Brain microvascular endothelial cell (primary cell): ENCODE measurements at regions not wholly inside any gene's neighbourhood (a gene's known extent, or its start where the extent isn't known, plus 50 kb on each side); places are given as distances from the start of the nearest gene placed in this dataset.

Experiments used
- DNase-seq: peaks from one replicate; pipeline ENCODE4 v3.0.0-alpha.2; 2020
- H3K27ac ChIP-seq: fragments of 250-450 bp; sonication (Bioruptor Pico); 2 replicates; pipeline ENCODE4 v1.5.1; 2020; ENCODE audit warnings: mild to moderate bottlenecking, moderate library complexity
- H3K27me3 ChIP-seq: fragments of 250-450 bp; sonication (Bioruptor Pico); replicated peaks from 2 replicates; pipeline ENCODE4 v1.5.1; 2020; ENCODE audit warnings: mild to moderate bottlenecking
- H3K36me3 ChIP-seq: fragments of 250-450 bp; sonication (Bioruptor Pico); replicated peaks from 2 replicates; pipeline ENCODE4 v1.5.1; 2020; ENCODE audit warnings: mild to moderate bottlenecking
- H3K4me3 ChIP-seq: 2 replicates; pipeline ENCODE4 v1.5.1; 2011; ENCODE audit warnings: low read depth, mild to moderate bottlenecking, control low read depth, low read length, moderate library complexity
- CTCF ChIP-seq: IDR thresholded peaks from 2 replicates; pipeline ENCODE4 v1.5.1; 2011; ENCODE audit warnings: low read depth, mild to moderate bottlenecking, moderate library complexity, low read length, control low read depth, inconsistent platforms; ENCODE audit errors: missing control alignments
- in situ Hi-C: cut with HindIII; loops from 2 replicates; pipeline ENCODE4 v1.10.0; 2017; ENCODE audit warnings: low sequenced_read_pairs, low pct_ligation_motif_present

- Histone ChIP-seq H3K4me3 (no peak overlapping the region), H3K27ac (no peak overlapping the region), H3K36me3 (no peaks in the 10 kb centered on the region), H3K27me3 (no peaks in the 10 kb centered on the region)
- in situ Hi-C loops = no loop called here
- no peak for DNase-seq
- TF ChIP-seq CTCF = no peak
These were observed 194.5 kb upstream of the C14orf180 start for GRCh38 chr14:104385111-104385510.

- in situ Hi-C loops = no loop called here
- Histone ChIP-seq H3K4me3 (no peak overlapping the region), H3K36me3 (no peaks in the 10 kb centered on the region), H3K27ac (no peak overlapping the region), H3K27me3 (no peaks in the 10 kb centered on the region)
- TF ChIP-seq CTCF = no peak
- DNase-seq = no peak
These were observed 193.9 kb upstream of the C14orf180 start for GRCh38 chr14:104385531-104386101.

- no peaks in the 10 kb centered on the region for H3K36me3 ChIP-seq
- no peak overlapping the region for H3K4me3 ChIP-seq
- in situ Hi-C loops = no loop called here
- no peaks in the 10 kb centered on the region for H3K27me3 ChIP-seq
- DNase-seq = no peak
- TF ChIP-seq CTCF = no peak
- H3K27ac ChIP-seq = no peak overlapping the region
These were observed 193.3 kb upstream of the C14orf180 start for GRCh38 chr14:104386151-104386841.

GRCh38 chr14:104387022-104388010 is 192.2 kb upstream of the C14orf180 start:
- no peaks in the 10 kb centered on the region for H3K27me3 ChIP-seq
- H3K36me3 ChIP-seq = no peaks in the 10 kb centered on the region
- no peak for DNase-seq
- H3K4me3 ChIP-seq = no peak overlapping the region
- in situ Hi-C loops = no loop called here
- no peak overlapping the region for H3K27ac ChIP-seq
- TF ChIP-seq CTCF = no peak

- no peak for TF ChIP-seq CTCF
- no peak for DNase-seq
- in situ Hi-C loops = no loop called here
- Histone ChIP-seq H3K27me3 (no peaks in the 10 kb centered on the region), H3K27ac (no peak overlapping the region), H3K4me3 (no peak overlapping the region), H3K36me3 (no peaks in the 10 kb centered on the region)
These were observed 191.5 kb upstream of the C14orf180 start for GRCh38 chr14:104388011-104388521.
